Superior temporal gyrus (tissue), 1 donor: ENCODE measurements at regions not wholly inside any gene's neighbourhood (a gene's known extent, or its start where the extent isn't known, plus 50 kb on each side); places are given as distances from the start of the nearest gene placed in this dataset.

Experiments
- DNase-seq: peaks from one replicate; pipeline ENCODE4 v3.0.0-alpha.2; 2016; ENCODE audit errors: extremely low spot score

GRCh38 chr11:119885861-119886567 lies 157.0 kb upstream of the NECTIN1 start:
- no peak for DNase-seq

GRCh38 chr11:119885067-119885466 lies 156.1 kb upstream of the NECTIN1 start:
- DNase-seq: no peak

- DNase-seq: no peak
Observed at GRCh38 chr11:119882316-119882715, 153.3 kb upstream of the NECTIN1 start.

DNA sequence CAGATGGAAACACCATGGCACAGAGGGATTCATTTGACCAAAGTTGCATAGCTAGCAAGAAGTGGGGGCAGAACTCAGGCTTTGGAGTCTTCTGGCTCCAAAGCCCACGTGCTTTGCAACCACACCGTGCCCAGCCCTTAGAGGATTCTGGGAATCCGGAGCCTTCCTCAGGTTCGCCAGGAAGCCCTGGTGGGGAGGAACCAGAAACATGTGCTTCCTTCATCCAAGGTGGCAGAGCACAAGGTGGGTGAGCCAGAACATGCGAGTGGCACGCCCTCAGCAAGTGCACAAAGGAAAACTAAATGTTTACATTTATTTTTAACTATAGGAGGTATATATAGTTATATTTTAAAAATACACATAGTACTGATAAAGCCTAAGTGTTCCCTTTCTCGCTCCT lies 151.9 kb upstream of the NECTIN1 start:
- no peak for DNase-seq

GRCh38 chr11:119880143-119880542 lies 151.1 kb upstream of the NECTIN1 start:
- DNase-seq: no peak

GRCh38 chr11:119878990-119879389 lies 150.0 kb upstream of the NECTIN1 start:
- peak; percentile 35 for DNase-seq

GRCh38 chr11:119876841-119877240 lies 147.8 kb upstream of the NECTIN1 start:
- DNase-seq: no peak

DNA sequence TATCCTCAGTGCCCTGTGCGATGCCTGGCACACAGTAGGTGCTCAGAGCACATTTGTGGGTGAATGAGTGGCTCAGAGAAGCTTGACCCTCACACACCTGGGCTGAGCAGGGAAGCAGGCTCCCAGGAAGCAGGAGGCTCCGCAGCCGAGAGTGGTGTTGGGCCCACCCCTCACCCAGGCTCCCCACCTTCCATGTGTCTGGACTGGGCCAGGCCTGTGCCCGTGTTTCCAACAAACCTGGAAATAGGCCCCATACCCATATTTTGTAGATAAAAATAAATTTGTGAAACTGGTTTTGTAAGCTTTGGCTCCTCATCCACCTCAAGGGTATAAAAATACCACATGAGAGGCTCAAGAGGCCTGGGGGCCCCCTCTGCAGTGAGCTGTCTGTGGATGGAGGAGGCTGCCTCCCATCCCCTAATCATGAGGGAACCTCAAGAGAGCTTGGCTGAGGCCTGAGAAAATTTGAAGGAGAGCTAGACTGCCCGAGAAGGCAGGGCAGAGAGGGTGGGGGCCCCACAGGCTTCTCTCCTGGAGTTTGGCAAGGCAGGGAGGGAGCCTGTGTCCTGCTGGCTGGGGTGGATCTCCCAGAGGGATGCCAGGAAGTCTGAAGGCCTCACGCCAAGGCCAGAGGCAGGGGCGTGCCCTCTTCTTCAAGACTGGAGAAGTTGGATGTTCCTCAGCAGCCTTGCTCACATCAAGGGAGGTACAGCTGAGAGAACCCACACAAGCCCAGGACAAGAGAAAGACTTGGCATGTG lies 147.0 kb upstream of the NECTIN1 start:
- no peak for DNase-seq

DNA sequence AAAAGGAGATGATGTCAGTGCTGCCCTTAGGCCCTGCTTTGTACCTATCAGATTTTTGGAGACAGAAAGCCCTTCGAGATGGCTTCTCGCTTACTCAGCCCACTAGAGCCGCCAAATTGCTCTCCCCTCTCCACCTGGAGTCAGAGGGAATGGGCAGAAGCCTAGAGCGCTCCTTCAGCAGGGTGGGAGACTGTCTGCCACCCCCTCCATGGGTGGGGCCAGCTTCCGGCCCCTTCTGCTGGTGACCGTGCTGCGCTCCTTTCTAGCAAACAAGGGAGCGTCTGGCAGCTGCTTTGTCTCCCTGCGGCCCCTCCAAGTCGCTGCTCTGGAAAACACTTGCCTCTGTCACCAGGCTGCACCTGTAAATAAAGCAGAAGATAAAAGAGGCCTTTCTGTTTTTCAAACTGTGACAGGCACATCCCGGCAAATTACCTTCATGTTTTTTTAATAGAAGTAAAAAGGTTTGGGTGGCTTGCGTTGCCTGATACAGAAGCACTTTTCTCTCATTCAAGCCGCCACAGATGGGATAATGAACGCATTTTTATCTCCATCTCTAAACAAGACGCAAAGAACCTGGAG lies 145.7 kb upstream of the NECTIN1 start:
- no peak for DNase-seq

DNA sequence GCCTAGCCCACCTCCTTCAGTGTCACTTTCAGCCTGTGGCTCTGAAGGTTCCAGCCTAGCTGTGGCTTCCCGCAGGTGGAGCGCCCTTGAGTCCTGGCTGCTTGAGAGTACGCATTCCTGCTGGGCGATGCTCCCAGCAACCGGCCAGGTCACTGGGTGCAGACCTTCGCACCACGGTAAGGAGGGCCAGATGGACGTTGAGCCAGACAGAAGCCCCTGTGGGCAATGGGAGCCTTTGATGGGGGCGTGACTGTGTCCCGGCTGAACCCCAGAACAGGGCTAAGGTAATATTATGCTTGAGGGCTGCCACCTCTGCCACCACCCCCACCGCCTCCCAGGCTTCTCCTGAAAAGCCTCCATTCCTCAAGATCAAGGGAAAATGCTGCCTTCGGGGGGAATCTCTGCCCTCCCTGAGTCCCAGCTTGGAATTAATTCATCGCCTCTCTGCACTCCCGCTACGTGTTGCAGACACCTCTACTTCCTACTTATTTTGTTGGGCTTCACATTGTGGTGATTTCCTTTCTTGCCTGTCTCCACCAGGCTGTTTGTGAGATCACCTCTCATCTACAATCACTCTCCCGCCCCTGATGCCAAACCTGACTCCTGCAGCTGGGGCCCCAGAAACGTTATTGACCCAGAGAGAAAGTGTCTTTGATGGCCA lies 144.9 kb upstream of the NECTIN1 start:
- DNase-seq: no peak

DNA sequence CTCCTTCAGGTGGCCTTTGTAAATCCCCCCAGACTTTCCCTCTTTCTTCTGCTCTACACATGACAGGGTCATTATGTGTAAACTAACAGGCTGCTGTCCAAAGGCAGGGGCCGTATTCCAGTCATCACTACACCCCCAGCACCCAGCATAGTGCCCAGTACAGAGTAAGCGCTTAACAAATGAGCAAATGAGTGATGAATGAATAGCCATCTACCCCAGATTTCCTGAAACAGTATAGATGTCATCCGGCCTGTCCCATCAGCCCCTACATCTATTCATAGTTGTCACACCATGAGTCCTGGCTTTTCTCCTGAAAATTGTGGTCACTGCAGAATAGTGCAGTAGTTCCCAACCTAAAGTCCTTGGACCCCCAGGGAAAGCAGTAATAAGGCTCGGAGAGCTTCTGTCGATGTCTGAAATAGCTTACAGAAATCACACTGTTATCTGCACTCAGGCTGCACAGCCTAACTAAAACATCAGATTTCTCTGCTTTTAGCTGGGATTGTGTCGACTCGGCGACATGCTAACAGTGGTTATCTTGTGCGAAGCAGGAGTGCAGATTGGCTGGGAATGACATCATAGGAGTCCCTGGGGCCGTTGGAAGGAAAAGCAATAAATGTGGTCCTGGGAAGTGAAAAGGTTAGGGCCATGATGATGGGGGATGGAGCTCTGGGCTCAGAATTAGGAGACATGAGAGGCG lies 143.8 kb upstream of the NECTIN1 start:
- DNase-seq: no peak

- no peak for DNase-seq
Observed at GRCh38 chr11:119865661-119866156, 136.7 kb upstream of the NECTIN1 start.

DNA sequence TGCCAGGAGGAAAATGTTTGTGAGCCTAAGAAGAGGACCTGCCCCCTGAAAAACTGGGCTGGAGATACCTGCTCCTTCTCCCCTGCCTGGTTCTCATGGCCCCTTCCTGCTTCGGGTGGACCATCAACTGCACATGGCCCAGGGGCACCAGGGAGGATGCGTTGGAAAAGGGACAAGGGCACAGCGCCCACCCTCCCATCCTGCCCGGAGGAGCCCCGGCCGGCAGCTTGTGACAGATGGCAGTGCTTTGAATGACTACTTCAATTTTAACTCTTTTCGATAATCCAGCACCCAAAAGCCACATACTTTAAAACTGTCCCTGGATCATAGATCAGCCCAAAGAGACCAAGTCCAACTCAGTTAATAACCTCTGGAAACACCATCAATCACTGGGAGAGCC lies 135.8 kb upstream of the NECTIN1 start:
- no peak for DNase-seq

DNA sequence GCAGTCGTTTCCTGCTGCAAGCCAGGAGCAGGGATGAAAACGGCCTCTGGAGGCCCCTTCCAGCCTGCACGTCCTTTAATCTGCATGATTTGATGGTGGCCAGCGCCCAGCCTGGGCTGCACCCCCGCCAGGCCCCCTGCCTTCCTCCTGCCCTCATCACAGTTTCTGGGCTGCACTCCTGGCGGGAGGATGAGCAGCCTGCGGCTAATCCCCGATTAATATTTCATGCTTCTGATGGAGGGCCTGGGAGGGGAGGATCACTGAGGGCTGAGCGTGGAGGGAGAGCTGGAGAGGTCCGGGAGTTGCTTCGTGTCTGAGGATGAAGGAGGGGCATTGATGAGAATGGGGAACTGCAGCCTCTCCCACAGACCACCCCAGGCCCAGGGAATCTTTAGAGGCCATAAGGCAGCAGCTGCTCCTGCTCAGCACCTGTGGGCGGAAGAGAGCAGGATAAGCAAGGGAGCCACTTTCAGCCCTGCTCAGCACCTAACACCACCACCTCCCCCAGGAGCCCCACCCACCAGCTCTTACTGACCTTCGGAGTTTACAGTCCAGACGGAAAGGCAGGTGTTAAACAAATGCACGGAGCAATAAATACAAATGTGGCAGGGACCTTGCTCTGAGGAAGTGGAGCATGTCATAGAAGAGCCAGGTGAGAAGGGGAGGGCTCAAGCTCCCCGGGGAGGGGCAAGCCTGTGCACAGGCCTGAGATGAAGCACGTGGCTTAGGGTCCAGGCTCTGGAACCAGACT lies 135.0 kb upstream of the NECTIN1 start:
- DNase-seq: no peak

DNA sequence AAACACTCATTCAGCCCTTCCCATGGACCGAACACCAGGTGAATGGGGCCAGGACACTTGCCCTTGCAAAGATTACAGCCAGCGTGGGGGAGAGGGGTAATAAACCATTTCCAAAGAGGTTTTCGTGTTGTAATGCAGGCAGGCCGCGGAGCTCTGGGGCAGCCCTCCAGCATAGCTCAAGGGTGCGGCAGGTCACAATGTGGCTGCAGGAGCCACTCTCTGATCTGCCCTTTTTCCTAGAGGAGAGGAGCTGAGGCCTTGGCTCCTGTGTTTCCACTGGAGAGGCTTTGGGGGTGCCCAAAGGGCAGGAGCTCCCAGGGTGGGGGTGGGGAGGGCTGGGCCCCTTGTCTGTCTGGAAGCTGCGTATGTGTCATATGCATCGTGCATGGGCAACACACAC lies 134.2 kb upstream of the NECTIN1 start:
- no peak for DNase-seq

GRCh38 chr11:119861160-119861559 lies 132.2 kb upstream of the NECTIN1 start:
- DNase-seq: no peak

DNA sequence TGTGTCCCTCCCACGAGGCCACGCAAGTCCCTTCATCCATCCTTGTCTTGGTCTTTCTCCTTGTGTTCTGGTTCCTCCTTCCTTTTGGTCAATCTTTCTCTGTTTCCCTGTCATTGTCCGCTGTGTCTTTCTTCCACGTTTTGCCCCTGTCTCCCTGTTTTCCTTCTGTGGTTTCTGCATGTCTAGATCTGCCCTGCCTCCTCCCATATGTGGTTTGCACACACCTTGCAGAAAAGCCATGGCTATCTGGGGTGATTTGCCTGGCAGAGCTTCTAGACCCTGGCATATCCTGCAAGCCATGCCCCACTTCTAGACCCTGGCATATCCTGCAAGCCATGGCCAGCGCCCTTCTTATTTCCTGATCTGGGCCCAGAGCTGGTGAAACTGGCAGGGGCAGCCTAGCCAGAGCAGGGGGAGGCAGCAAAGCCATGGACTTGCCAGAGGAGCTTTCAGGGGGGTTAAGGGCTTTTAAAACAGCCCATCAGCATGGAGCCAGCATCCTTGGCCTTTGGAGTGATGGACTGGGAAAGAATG lies 131.6 kb upstream of the NECTIN1 start:
- no peak for DNase-seq

GRCh38 chr11:119859684-119860083 lies 130.7 kb upstream of the NECTIN1 start:
- no peak for DNase-seq

- DNase-seq: no peak
Observed at GRCh38 chr11:119858288-119858687, 129.3 kb upstream of the NECTIN1 start.

- no peak for DNase-seq
Observed at GRCh38 chr11:119856681-119857485, 127.9 kb upstream of the NECTIN1 start.
